ENCODE measurements at regions not wholly inside any gene's neighbourhood (a gene's known extent, or its start where the extent isn't known, plus 50 kb on each side); places are given as distances from the start of the nearest gene placed in this dataset.

DNA sequence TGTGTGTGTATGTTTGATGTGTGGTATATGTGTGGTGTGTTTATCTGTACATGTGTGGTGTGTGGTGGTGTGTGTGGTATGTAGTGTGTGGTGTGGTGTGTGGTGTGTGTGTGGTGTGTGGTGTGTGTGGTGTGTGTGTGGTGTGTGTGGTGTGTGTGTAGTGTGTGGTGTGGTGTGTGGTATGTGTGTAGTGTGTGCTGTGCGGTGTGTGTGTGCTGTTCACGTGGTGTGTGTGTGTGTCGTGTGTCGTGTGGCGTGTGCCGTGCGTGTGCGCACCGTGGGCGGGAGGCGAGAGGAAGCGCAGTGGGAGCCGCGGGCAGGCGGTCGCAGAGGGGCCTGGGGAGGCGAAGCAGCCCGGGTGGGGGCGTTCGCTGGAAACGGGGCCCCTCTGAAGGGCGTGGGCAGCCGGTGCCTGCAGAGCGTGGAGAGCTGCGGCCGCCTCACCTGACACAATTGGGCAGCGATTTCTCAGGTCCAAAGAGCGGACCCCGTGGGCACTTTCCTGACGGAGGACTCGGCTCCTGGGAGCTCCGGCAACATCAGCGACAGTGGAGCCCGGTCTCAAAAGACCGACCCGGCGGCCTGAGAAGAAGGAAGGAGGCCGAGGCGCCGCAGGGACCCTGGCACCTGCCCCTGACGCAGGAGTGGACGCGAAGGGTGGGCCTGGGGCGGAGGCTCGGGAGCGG lies 741.1 kb upstream of the SALL3 start:
- TF ChIP-seq ISL1 (CRISPR knock-in tag; IDR thresholded peaks at IDR 0.05): no peak
- no peak for TF ChIP-seq PPARA (CRISPR knock-in tag; IDR thresholded peaks at IDR 0.05; ENCODE audit: borderline replicate concordance)
- TF ChIP-seq RARB (CRISPR knock-in tag; IDR thresholded peaks at IDR 0.05): no peak
- TF ChIP-seq ARNTL (CRISPR knock-in tag; IDR thresholded peaks at IDR 0.05; ENCODE audit: borderline replicate concordance, low read depth): no peak
- TF ChIP-seq ZNF565 (CRISPR knock-in tag; conservative IDR thresholded peaks at IDR 0.05; ENCODE audit: low read depth): no peak
- no peak for TF ChIP-seq ZFP30 (CRISPR knock-in tag; IDR thresholded peaks at IDR 0.05)
- TF ChIP-seq ZC3H10 (CRISPR knock-in tag; IDR thresholded peaks at IDR 0.05): no peak
- TF ChIP-seq TOX (CRISPR knock-in tag; IDR thresholded peaks at IDR 0.05; ENCODE audit: borderline replicate concordance): no peak
- no peak for TF ChIP-seq PATZ1 (CRISPR knock-in tag; IDR thresholded peaks at IDR 0.05; ENCODE audit: borderline replicate concordance)
- TF ChIP-seq GLIS3 (CRISPR knock-in tag; IDR thresholded peaks at IDR 0.05): no peak
- no peak for TF ChIP-seq SNAI2 (CRISPR knock-in tag; IDR thresholded peaks at IDR 0.05)
- TF ChIP-seq, protein P1, sequence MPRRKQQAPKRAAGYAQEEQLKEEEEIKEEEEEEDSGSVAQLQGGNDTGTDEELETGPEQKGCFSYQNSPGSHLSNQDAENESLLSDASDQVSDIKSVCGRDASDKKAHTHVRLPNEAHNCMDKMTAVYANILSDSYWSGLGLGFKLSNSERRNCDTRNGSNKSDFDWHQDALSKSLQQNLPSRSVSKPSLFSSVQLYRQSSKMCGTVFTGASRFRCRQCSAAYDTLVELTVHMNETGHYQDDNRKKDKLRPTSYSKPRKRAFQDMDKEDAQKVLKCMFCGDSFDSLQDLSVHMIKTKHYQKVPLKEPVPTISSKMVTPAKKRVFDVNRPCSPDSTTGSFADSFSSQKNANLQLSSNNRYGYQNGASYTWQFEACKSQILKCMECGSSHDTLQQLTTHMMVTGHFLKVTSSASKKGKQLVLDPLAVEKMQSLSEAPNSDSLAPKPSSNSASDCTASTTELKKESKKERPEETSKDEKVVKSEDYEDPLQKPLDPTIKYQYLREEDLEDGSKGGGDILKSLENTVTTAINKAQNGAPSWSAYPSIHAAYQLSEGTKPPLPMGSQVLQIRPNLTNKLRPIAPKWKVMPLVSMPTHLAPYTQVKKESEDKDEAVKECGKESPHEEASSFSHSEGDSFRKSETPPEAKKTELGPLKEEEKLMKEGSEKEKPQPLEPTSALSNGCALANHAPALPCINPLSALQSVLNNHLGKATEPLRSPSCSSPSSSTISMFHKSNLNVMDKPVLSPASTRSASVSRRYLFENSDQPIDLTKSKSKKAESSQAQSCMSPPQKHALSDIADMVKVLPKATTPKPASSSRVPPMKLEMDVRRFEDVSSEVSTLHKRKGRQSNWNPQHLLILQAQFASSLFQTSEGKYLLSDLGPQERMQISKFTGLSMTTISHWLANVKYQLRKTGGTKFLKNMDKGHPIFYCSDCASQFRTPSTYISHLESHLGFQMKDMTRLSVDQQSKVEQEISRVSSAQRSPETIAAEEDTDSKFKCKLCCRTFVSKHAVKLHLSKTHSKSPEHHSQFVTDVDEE (CRISPR knock-in tag; IDR thresholded peaks at IDR 0.05): no peak
- TF ChIP-seq CREB5 (CRISPR knock-in tag; IDR thresholded peaks at IDR 0.05; ENCODE audit: low read depth): no peak
